ENCODE measurements at regions not wholly inside any gene's neighbourhood (a gene's known extent, or its start where the extent isn't known, plus 50 kb on each side); places are given as distances from the start of the nearest gene placed in this dataset.

- H3K79me2 ChIP-seq (ENCODE audit: low read length), result no peaks in the 10 kb centered on the region
- H3F3A ChIP-seq (ENCODE audit: insufficient read depth, low read length), result peaks cover 7% of the 10 kb centered on the region; the same call in 1 of the 2 replicates
- DNase-seq, result no peak
- no peak overlapping the region for H2AFZ ChIP-seq (ENCODE audit: low read length)
- TF ChIP-seq EZH2phosphoT487 (IDR thresholded peaks at IDR 0.05; ENCODE audit: low read length) (no peak), EZH2 (optimal IDR thresholded peaks at IDR 0.05; ENCODE audit: low read depth, low read length) (no peak), CTCF (IDR thresholded peaks at IDR 0.05; ENCODE audit: low read length) (no peak)
- peaks cover 10% of the 10 kb centered on the region for H3K4me1 ChIP-seq (ENCODE audit: low read length)
- H3K4me2 ChIP-seq (ENCODE audit: low read depth, low read length), result no peak overlapping the region
- no peaks in the 10 kb centered on the region for H3K9me3 ChIP-seq (replicated peaks; ENCODE audit: insufficient read depth, low read length)
- no peaks in the 10 kb centered on the region for H3K27me3 ChIP-seq (replicated peaks; ENCODE audit: insufficient read depth, low read length)
- no peaks in the 10 kb centered on the region for H4K20me1 ChIP-seq (ENCODE audit: insufficient read depth, low read length)
- no peaks in the 10 kb centered on the region for H3K9me2 ChIP-seq (replicated peaks; ENCODE audit: insufficient read depth, low read length)
- no peak overlapping the region for H3K27ac ChIP-seq (ENCODE audit: low read length)
- no peaks in the 10 kb centered on the region for H3K36me3 ChIP-seq (replicated peaks; ENCODE audit: insufficient read depth, low read length)
- H3K4me3 ChIP-seq (ENCODE audit: low read length), result no peak overlapping the region
- no peak overlapping the region for H3K9ac ChIP-seq (ENCODE audit: low read length)
Observed at GRCh38 chr1:192256674-192257334, 60.0 kb upstream of the RGS21 start.

DNA sequence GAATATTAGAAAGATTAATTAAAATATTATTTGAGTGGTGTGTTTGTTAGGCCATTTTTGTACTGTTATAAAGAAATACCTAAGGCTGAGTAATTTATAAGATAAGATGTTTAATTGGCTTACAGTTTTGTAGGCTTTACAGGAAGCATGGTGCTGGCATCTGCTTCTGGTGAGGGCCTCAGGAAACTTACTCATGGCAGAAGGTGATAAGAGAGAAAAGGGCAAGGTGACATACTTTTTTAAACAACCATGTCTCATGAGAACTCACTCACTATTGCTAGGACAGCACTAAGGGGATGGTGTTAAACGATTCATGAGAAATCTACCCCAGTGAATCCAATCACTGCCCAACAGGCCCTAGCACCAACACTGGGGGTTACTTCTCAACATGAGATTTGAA lies 56.7 kb upstream of the RGS21 start:
- Histone ChIP-seq H3K9me3 (replicated peaks; ENCODE audit: insufficient read depth, low read length) (no peaks in the 10 kb centered on the region), H4K20me1 (ENCODE audit: insufficient read depth, low read length) (no peaks in the 10 kb centered on the region), H3K4me3 (ENCODE audit: low read length) (no peak overlapping the region), H3K79me2 (ENCODE audit: low read length) (no peaks in the 10 kb centered on the region), H3K27me3 (replicated peaks; ENCODE audit: insufficient read depth, low read length) (no peaks in the 10 kb centered on the region), H3K9me2 (replicated peaks; ENCODE audit: insufficient read depth, low read length) (no peaks in the 10 kb centered on the region), H3K27ac (ENCODE audit: low read length) (no peak overlapping the region), H2AFZ (ENCODE audit: low read length) (no peak overlapping the region), H3K9ac (ENCODE audit: low read length) (no peak overlapping the region), H3K36me3 (replicated peaks; ENCODE audit: insufficient read depth, low read length) (no peaks in the 10 kb centered on the region), H3K4me1 (ENCODE audit: low read length) (peaks cover 21% of the 10 kb centered on the region), H3F3A (ENCODE audit: insufficient read depth, low read length) (peaks cover 8% of the 10 kb centered on the region; the same call in 1 of the 2 replicates), H3K4me2 (ENCODE audit: low read depth, low read length) (no peak overlapping the region)
- DNase-seq, result no peak
- TF ChIP-seq EZH2phosphoT487 (IDR thresholded peaks at IDR 0.05; ENCODE audit: low read length) (no peak), CTCF (IDR thresholded peaks at IDR 0.05; ENCODE audit: low read length) (no peak), EZH2 (optimal IDR thresholded peaks at IDR 0.05; ENCODE audit: low read depth, low read length) (no peak)

DNA sequence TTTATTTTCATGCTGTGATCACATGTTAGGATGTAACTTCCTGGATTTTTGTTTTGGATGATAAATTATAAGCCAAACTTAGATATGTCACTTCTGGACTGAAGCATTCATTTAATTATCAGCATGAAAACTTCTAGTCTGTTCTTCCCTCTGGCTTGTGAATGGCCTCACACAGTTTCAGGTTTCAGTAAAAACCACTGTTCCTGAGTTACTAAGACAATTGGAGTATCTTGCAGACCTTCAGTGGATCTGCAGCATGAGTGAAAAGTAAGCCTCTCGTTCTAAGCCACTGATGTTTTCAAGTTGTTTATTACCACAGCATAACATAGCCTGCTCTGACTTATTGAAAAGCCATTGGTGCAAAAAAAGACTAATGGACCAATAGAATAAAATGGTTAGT lies 55.3 kb upstream of the RGS21 start:
- Histone ChIP-seq H3K9me3 (replicated peaks; ENCODE audit: insufficient read depth, low read length) (no peaks in the 10 kb centered on the region), H3K9ac (ENCODE audit: low read length) (no peak overlapping the region), H3K9me2 (replicated peaks; ENCODE audit: insufficient read depth, low read length) (no peaks in the 10 kb centered on the region), H3K4me2 (ENCODE audit: low read depth, low read length) (peak overlapping the region; percentile 20; the same call in 1 of the 2 replicates), H3K27ac (ENCODE audit: low read length) (peak overlapping the region; percentile 20; the same call in 1 of the 2 replicates), H3K4me1 (ENCODE audit: low read length) (peaks cover 31% of the 10 kb centered on the region), H3K79me2 (ENCODE audit: low read length) (no peaks in the 10 kb centered on the region), H3F3A (ENCODE audit: insufficient read depth, low read length) (peaks cover 17% of the 10 kb centered on the region), H3K4me3 (ENCODE audit: low read length) (no peak overlapping the region), H3K36me3 (replicated peaks; ENCODE audit: insufficient read depth, low read length) (no peaks in the 10 kb centered on the region), H2AFZ (ENCODE audit: low read length) (peak overlapping the region; percentile 2; the same call in 1 of the 2 replicates), H3K27me3 (replicated peaks; ENCODE audit: insufficient read depth, low read length) (no peaks in the 10 kb centered on the region), H4K20me1 (ENCODE audit: insufficient read depth, low read length) (no peaks in the 10 kb centered on the region)
- DNase-seq, result peak; percentile 61
- no peak for TF ChIP-seq EZH2phosphoT487 (IDR thresholded peaks at IDR 0.05; ENCODE audit: low read length)
- no peak for TF ChIP-seq CTCF (IDR thresholded peaks at IDR 0.05; ENCODE audit: low read length)
- TF ChIP-seq EZH2 (optimal IDR thresholded peaks at IDR 0.05; ENCODE audit: low read depth, low read length), result no peak

Data from MM.1S (cell line).